ENCODE measurements at regions not wholly inside any gene's neighbourhood (a gene's known extent, or its start where the extent isn't known, plus 50 kb on each side); places are given as distances from the start of the nearest gene placed in this dataset.

DNA sequence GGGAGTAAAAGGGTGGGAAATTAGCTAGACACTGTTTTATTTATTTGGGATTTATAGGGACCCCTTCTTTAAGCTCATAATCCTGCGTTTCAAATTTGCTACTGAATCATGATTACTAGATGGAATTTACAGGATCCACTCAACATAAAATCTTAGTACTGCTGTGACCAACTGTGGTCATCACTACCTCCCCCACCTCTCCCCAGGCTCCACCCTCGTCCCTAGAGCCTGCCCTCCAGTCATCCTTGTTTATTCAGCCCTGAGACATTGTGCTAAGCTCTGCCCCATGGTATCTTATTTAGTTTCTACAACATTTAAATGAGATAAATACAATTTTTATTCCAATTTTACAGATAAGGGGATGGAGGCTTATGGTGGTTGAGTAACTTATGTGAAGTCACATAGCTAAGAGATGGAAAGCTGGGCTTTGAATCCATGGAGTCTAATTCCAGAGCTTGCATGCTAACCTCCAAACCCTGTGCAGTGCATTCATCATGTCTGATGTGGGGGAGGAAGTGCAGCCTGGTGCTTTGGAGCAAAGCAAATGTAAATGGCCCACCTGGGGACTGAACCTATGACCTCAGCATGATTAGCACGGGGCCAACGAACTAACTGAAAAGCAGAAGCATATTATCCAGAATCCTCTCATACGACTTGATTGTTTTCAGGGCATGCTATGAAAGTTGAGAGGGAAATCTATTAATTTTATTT is 502.4 kb downstream of the TMEM182 start:
- Mint-ChIP-seq H3K27ac (no peak overlapping the region), H3K27me3 (ENCODE audit: low read depth in 2 of 2) (no peaks in the 10 kb centered on the region), H3K4me3 (no peak overlapping the region), H3K4me1 (no peaks in the 10 kb centered on the region), H3K9me3 (peaks cover 3 to 5% of the 10 kb centered on the region in 2 donors), H3K36me3 (no peaks in the 10 kb centered on the region)
- H3K9me3 ChIP-seq (ENCODE audit: control insufficient read depth, insufficient read depth, low read length): no peaks in the 10 kb centered on the region
- WGBS (ENCODE audit: insufficient coverage): 56% methylated on average over 4 of the region's 5 CpGs
- ATAC-seq (no peak), DNase-seq (no peak)
- intact Hi-C loops (cut with micrococcal nuclease): no loop called here
- no peaks in the 10 kb centered on the region for H3K27me3 ChIP-seq (ENCODE audit: control insufficient read depth, insufficient read depth, low read length)
- TF ChIP-seq, protein P1, sequence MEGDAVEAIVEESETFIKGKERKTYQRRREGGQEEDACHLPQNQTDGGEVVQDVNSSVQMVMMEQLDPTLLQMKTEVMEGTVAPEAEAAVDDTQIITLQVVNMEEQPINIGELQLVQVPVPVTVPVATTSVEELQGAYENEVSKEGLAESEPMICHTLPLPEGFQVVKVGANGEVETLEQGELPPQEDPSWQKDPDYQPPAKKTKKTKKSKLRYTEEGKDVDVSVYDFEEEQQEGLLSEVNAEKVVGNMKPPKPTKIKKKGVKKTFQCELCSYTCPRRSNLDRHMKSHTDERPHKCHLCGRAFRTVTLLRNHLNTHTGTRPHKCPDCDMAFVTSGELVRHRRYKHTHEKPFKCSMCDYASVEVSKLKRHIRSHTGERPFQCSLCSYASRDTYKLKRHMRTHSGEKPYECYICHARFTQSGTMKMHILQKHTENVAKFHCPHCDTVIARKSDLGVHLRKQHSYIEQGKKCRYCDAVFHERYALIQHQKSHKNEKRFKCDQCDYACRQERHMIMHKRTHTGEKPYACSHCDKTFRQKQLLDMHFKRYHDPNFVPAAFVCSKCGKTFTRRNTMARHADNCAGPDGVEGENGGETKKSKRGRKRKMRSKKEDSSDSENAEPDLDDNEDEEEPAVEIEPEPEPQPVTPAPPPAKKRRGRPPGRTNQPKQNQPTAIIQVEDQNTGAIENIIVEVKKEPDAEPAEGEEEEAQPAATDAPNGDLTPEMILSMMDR (IDR thresholded peaks at IDR 0.05): no peak
- H3K36me3 ChIP-seq (ENCODE audit: control insufficient read depth, insufficient read depth, low read length): no peaks in the 10 kb centered on the region
- no peaks in the 10 kb centered on the region for H3K4me1 ChIP-seq (ENCODE audit: control insufficient read depth, insufficient read depth, low read length)
- no peak overlapping the region for H3K27ac ChIP-seq (ENCODE audit: low read length)
- no peak overlapping the region for H3K4me3 ChIP-seq (ENCODE audit: low read length)

- no peak for ATAC-seq
- no peaks in the 10 kb centered on the region for H3K4me1 Mint-ChIP-seq
- peaks cover 8% of the 10 kb centered on the region in 2 donors for H3K9me3 Mint-ChIP-seq
- no peak overlapping the region for H3K4me3 ChIP-seq (ENCODE audit: low read length)
- H3K27me3 Mint-ChIP-seq (ENCODE audit: low read depth in 2 of 2): no peaks in the 10 kb centered on the region
- no peak overlapping the region for H3K27ac Mint-ChIP-seq
- H3K9me3 ChIP-seq (ENCODE audit: control insufficient read depth, insufficient read depth, low read length): no peaks in the 10 kb centered on the region
- intact Hi-C loops (cut with micrococcal nuclease): no loop called here
- H3K36me3 ChIP-seq (ENCODE audit: control insufficient read depth, insufficient read depth, low read length): no peaks in the 10 kb centered on the region
- no peak overlapping the region for H3K4me3 Mint-ChIP-seq
- 91% methylated on average over 8 of the region's 8 CpGs for WGBS (ENCODE audit: insufficient coverage)
- H3K27ac ChIP-seq (ENCODE audit: low read length): no peak overlapping the region
- TF ChIP-seq, protein P1 (IDR thresholded peaks at IDR 0.05): no peak
- no peaks in the 10 kb centered on the region for H3K27me3 ChIP-seq (ENCODE audit: control insufficient read depth, insufficient read depth, low read length)
- DNase-seq: no peak
- no peaks in the 10 kb centered on the region for H3K36me3 Mint-ChIP-seq
- no peaks in the 10 kb centered on the region for H3K4me1 ChIP-seq (ENCODE audit: control insufficient read depth, insufficient read depth, low read length)
Observed at GRCh38 chr2:103265521-103265920, 503.7 kb downstream of the TMEM182 start.

DNA sequence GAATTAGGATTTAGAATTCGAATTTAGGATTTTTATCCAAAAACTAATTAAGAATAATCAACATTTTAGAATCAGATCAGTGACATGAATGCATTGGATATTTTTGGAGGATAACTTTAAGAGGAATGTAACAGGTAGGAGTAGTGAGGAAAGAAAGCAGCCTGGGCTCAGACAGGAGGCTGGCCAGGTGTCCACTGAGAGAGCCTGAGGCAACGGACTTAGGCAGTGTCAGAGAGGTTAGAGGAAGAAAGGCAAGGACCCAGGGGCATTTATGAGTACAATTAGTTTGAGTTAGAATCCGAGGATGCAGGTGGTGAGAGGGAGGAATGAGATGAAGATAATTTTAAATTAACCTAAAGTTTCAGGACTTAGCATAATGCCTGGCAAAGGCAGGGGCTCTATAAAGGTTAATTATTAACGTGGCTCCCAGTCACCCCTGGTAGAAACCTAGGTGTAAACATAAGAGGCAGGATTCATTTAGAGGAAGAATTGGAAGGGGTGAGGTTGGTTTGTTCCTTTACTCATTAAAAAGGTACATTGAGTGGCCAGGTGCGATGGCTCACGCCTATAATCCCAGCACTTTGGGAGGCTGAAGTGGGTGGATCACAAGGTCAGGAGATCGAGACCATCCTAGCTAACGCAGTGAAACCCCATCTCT is 507.1 kb downstream of the TMEM182 start:
- 87% methylated on average over 5 of the region's 8 CpGs for WGBS (ENCODE audit: insufficient coverage)
- DNase-seq (no peak), ATAC-seq (no peak)
- TF ChIP-seq, protein P1 (IDR thresholded peaks at IDR 0.05): no peak
- Histone ChIP-seq H3K27me3 (ENCODE audit: control insufficient read depth, insufficient read depth, low read length) (no peaks in the 10 kb centered on the region), H3K4me3 (ENCODE audit: low read length) (no peak overlapping the region), H3K4me1 (ENCODE audit: control insufficient read depth, insufficient read depth, low read length) (no peaks in the 10 kb centered on the region), H3K36me3 (ENCODE audit: control insufficient read depth, insufficient read depth, low read length) (no peaks in the 10 kb centered on the region), H3K27ac (ENCODE audit: low read length) (no peak overlapping the region), H3K9me3 (ENCODE audit: control insufficient read depth, insufficient read depth, low read length) (no peaks in the 10 kb centered on the region)
- intact Hi-C loops (cut with micrococcal nuclease): no loop called here
- peaks cover 11 to 15% of the 10 kb centered on the region in 2 donors for H3K9me3 Mint-ChIP-seq
- H3K4me3 Mint-ChIP-seq: no peak overlapping the region
- no peaks in the 10 kb centered on the region for H3K36me3 Mint-ChIP-seq
- no peaks in the 10 kb centered on the region for H3K27me3 Mint-ChIP-seq (ENCODE audit: low read depth in 2 of 2)
- no peaks in the 10 kb centered on the region for H3K4me1 Mint-ChIP-seq
- no peak overlapping the region for H3K27ac Mint-ChIP-seq

All from natural killer cell (primary cell).